DND-41 (cell line): ENCODE measurements at regions not wholly inside any gene's neighbourhood (a gene's known extent, or its start where the extent isn't known, plus 50 kb on each side); places are given as distances from the start of the nearest gene placed in this dataset.

Experiments
- ATAC-seq: fragments of 200-7000 bp; cut with Tn5 transposase; 3 replicates; pipeline ENCODE4 v1.9.1; 2021; ENCODE audit warnings: low read depth; ENCODE audit not compliant: insufficient read depth
- DNase-seq: peaks from one replicate; pipeline ENCODE4 v3.0.0-alpha.2; 2020
- H2AFZ ChIP-seq: 2 replicates; pipeline ENCODE4 v1.6.0; 2012; ENCODE audit warnings: low read depth, low read length
- H3K27ac ChIP-seq: 2 replicates; pipeline ENCODE4 v1.5.1; 2012; ENCODE audit warnings: low read length, inconsistent platforms
- H3K27me3 ChIP-seq: fragments of 200-600 bp; sonication (generic); 2 replicates; pipeline ENCODE4 v1.6.0; 2012; ENCODE audit warnings: low read length, mild to moderate bottlenecking, inconsistent platforms; ENCODE audit not compliant: insufficient read depth, poor library complexity
- H3K36me3 ChIP-seq: 2 replicates; pipeline ENCODE4 v1.5.1; 2012; ENCODE audit warnings: low read length, inconsistent platforms; ENCODE audit not compliant: insufficient read depth
- H3K4me1 ChIP-seq: 2 replicates; pipeline ENCODE4 v1.5.1; 2012; ENCODE audit warnings: mild to moderate bottlenecking, low read length; ENCODE audit not compliant: insufficient read depth
- H3K4me2 ChIP-seq: 2 replicates; pipeline ENCODE4 v1.6.0; 2012; ENCODE audit warnings: mild to moderate bottlenecking, moderate library complexity, low read length, inconsistent platforms; ENCODE audit not compliant: insufficient read depth
- H3K4me3 ChIP-seq, 2 experiments: fragments of 200-600 bp in 1 of 2; shearing (Covaris generic) in 1 of 2; 2 replicates each; pipeline ENCODE4 v1.5.1; 2012 to 2016; ENCODE audit warnings: inconsistent platforms in 2 of 2, low read length in 2 of 2, mild to moderate bottlenecking in 2 of 2, low read depth in 1 of 2, moderate library complexity in 1 of 2
- H3K79me2 ChIP-seq: 2 replicates; pipeline ENCODE4 v1.6.0; 2012; ENCODE audit warnings: low read length, inconsistent platforms; ENCODE audit not compliant: insufficient read depth
- H3K9ac ChIP-seq: 2 replicates; pipeline ENCODE4 v1.6.0; 2012; ENCODE audit warnings: low read depth, mild to moderate bottlenecking, inconsistent platforms, low read length, moderate library complexity
- H3K9me3 ChIP-seq: 2 replicates; pipeline ENCODE4 v1.5.1; 2012; ENCODE audit warnings: low read length, moderate library complexity, mild to moderate bottlenecking, inconsistent platforms; ENCODE audit not compliant: insufficient read depth, severe bottlenecking
- H4K20me1 ChIP-seq: 2 replicates; pipeline ENCODE4 v1.6.0; 2012; ENCODE audit warnings: low read length; ENCODE audit not compliant: insufficient read depth
- EZH2 ChIP-seq: IDR thresholded peaks from 3 replicates; pipeline ENCODE4 v1.6.1; 2012; ENCODE audit warnings: borderline replicate concordance, low read depth, mild to moderate bottlenecking, moderate library complexity, low read length, inconsistent platforms; ENCODE audit not compliant: severe bottlenecking
- TF ChIP-seq, protein P1 (sequence below): IDR thresholded peaks from 2 replicates; pipeline ENCODE4 v1.5.1; 2012; ENCODE audit warnings: borderline replicate concordance, low read length, moderate library complexity, mild to moderate bottlenecking; ENCODE audit not compliant: poor library complexity, severe bottlenecking; ENCODE audit errors: extremely low read depth

DNA sequence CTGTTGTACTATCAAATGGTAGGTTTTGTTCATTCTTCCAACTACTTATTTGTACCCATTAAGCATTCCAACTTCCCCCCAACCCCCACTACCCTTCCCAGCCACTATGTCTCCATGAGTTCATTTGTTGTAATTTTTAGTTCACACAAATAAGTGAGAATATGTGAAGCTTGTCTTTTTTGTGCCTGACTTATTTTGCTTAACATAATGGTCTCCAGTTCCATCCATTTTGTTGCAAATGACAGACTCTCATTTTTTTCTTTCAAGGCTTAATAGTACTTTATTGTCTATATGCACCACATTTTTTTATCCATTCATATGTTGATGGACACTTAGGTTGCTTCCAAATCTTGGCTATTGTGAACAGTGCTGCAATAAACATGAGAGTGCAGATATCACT is 86.2 kb downstream of the ALG10B start:
- no peak overlapping the region for H3K4me2 ChIP-seq
- no peaks in the 10 kb centered on the region for H3K4me1 ChIP-seq
- no peaks in the 10 kb centered on the region for H4K20me1 ChIP-seq
- no peak overlapping the region for H3K4me3 ChIP-seq
- H3K36me3 ChIP-seq, result no peaks in the 10 kb centered on the region
- TF ChIP-seq, protein P1, sequence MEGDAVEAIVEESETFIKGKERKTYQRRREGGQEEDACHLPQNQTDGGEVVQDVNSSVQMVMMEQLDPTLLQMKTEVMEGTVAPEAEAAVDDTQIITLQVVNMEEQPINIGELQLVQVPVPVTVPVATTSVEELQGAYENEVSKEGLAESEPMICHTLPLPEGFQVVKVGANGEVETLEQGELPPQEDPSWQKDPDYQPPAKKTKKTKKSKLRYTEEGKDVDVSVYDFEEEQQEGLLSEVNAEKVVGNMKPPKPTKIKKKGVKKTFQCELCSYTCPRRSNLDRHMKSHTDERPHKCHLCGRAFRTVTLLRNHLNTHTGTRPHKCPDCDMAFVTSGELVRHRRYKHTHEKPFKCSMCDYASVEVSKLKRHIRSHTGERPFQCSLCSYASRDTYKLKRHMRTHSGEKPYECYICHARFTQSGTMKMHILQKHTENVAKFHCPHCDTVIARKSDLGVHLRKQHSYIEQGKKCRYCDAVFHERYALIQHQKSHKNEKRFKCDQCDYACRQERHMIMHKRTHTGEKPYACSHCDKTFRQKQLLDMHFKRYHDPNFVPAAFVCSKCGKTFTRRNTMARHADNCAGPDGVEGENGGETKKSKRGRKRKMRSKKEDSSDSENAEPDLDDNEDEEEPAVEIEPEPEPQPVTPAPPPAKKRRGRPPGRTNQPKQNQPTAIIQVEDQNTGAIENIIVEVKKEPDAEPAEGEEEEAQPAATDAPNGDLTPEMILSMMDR, result no peak
- TF ChIP-seq EZH2, result no peak
- H3K27me3 ChIP-seq, result no peaks in the 10 kb centered on the region
- H3K9me3 ChIP-seq, result peaks cover 2% of the 10 kb centered on the region
- no peaks in the 10 kb centered on the region for H3K79me2 ChIP-seq
- H2AFZ ChIP-seq, result no peak overlapping the region
- no peak overlapping the region for H3K27ac ChIP-seq
- ATAC-seq (no peak), DNase-seq (no peak)
- H3K9ac ChIP-seq, result no peak overlapping the region

DNA sequence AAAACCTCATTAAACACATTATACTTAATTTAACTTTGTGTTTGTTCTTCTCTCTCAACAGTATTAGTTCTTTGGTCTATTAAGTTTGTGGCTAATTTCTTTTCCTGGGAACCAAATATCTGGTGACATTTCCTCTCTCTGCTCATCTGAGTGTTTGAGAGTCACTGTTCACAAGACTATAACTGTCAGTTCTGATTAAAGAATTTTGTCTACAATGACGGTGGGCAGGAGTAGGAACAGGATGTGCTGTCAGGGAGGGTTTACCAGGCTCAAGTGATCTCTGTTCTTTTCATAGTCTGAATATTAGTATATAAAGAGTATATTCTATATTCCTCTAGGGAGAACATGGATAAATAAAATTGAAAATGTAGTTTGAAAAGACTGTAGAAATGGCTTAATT is 92.9 kb downstream of the ALG10B start:
- ATAC-seq (no peak), DNase-seq (no peak)
- Histone ChIP-seq H3K79me2 (no peaks in the 10 kb centered on the region), H3K27ac (no peak overlapping the region), H3K9me3 (peaks cover 2% of the 10 kb centered on the region), H3K4me1 (no peaks in the 10 kb centered on the region), H3K4me2 (no peak overlapping the region), H3K27me3 (no peaks in the 10 kb centered on the region), H3K36me3 (no peaks in the 10 kb centered on the region), H4K20me1 (no peaks in the 10 kb centered on the region), H3K4me3 (no peak overlapping the region), H3K9ac (no peak overlapping the region), H2AFZ (no peak overlapping the region)
- TF ChIP-seq EZH2, result no peak
- TF ChIP-seq, protein P1, result no peak

DNA sequence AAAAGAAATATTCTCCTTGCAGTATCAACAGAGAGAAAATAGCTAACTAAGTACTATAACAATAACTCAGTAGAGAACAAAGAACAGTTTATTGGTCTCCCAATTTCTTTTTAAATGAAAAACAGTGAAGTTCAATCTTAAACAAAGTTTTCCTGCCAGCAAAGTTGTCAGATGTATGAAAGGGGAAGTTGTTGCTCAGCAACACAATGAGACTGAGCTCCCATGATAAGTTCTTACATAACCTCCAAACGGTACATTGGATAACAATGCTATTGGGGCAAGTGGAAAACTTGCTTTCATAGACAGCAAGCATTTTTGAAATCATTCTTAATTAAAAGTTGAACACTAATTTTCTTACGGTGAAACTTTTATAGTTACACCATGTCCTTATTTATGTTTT is 94.9 kb downstream of the ALG10B start:
- H3K36me3 ChIP-seq, result no peaks in the 10 kb centered on the region
- DNase-seq, result no peak
- no peaks in the 10 kb centered on the region for H3K9me3 ChIP-seq
- no peaks in the 10 kb centered on the region for H3K27me3 ChIP-seq
- H3K9ac ChIP-seq, result no peak overlapping the region
- no peak overlapping the region for H3K4me3 ChIP-seq
- H3K4me2 ChIP-seq, result no peak overlapping the region
- no peaks in the 10 kb centered on the region for H3K4me1 ChIP-seq
- no peak overlapping the region for H3K27ac ChIP-seq
- no peak overlapping the region for H2AFZ ChIP-seq
- TF ChIP-seq EZH2, result no peak
- TF ChIP-seq, protein P1, result no peak
- no peak for ATAC-seq
- no peaks in the 10 kb centered on the region for H4K20me1 ChIP-seq
- no peaks in the 10 kb centered on the region for H3K79me2 ChIP-seq

DNA sequence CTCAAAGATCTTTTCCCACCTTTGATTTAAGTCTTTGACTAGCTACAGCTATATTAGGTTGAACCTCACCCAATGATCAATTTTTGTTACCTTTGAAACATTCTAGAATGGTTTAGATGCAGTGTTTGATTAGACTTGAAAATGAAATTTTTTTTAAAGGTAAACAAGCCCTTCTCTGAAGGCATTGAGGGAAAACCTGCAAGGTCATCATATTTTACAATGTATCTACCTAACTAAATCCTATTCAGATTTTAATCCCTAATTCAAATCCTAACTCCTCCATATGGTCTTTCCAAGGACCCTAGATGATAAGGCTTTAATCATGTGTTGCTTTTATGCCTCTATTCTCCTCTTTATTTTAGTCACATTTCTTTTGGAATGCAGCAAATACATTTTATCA is 95.4 kb downstream of the ALG10B start:
- no peaks in the 10 kb centered on the region for H3K27me3 ChIP-seq
- ATAC-seq, result no peak
- no peak overlapping the region for H2AFZ ChIP-seq
- H4K20me1 ChIP-seq, result no peaks in the 10 kb centered on the region
- H3K9ac ChIP-seq, result no peak overlapping the region
- no peak overlapping the region for H3K27ac ChIP-seq
- TF ChIP-seq, protein P1, result no peak
- TF ChIP-seq EZH2, result no peak
- H3K4me2 ChIP-seq, result no peak overlapping the region
- H3K79me2 ChIP-seq, result no peaks in the 10 kb centered on the region
- no peaks in the 10 kb centered on the region for H3K36me3 ChIP-seq
- no peaks in the 10 kb centered on the region for H3K4me1 ChIP-seq
- no peak for DNase-seq
- no peaks in the 10 kb centered on the region for H3K9me3 ChIP-seq
- H3K4me3 ChIP-seq, result no peak overlapping the region
